Trophoblast cell (in vitro differentiated cells and primary cell): ENCODE measurements at regions not wholly inside any gene's neighbourhood (a gene's known extent, or its start where the extent isn't known, plus 50 kb on each side); places are given as distances from the start of the nearest gene placed in this dataset.

Source experiments
- DNase-seq, 2 donors: peaks; one replicate each; pipeline ENCODE4 v3.0.0-alpha.2; 2016
- H2AFZ ChIP-seq: 2 replicates; pipeline ENCODE4 v1.6.1; 2013; ENCODE audit warnings: low read length, moderate library complexity, mild to moderate bottlenecking; ENCODE audit not compliant: insufficient read depth, poor library complexity
- H2AK5ac ChIP-seq: 2 replicates; pipeline ENCODE4 v1.6.1; 2013; ENCODE audit warnings: mild to moderate bottlenecking, low read length
- H2BK120ac ChIP-seq: 2 replicates; pipeline ENCODE4 v1.6.1; 2013; ENCODE audit warnings: low read length, mild to moderate bottlenecking, moderate library complexity; ENCODE audit not compliant: insufficient read depth, poor library complexity
- H2BK12ac ChIP-seq: 2 replicates; pipeline ENCODE4 v1.6.1; 2013; ENCODE audit warnings: mild to moderate bottlenecking, low read length, moderate library complexity
- H2BK5ac ChIP-seq: 2 replicates; pipeline ENCODE4 v1.6.1; 2013; ENCODE audit warnings: low read length, low read depth, moderate library complexity, mild to moderate bottlenecking; ENCODE audit not compliant: poor library complexity
- H3K14ac ChIP-seq: 2 replicates; pipeline ENCODE4 v1.6.1; 2013; ENCODE audit warnings: mild to moderate bottlenecking, low read length
- H3K18ac ChIP-seq: 2 replicates; pipeline ENCODE4 v1.6.1; 2013; ENCODE audit warnings: mild to moderate bottlenecking, low read length
- H3K23ac ChIP-seq: 2 replicates; pipeline ENCODE4 v1.6.1; 2013; ENCODE audit warnings: low read length
- H3K27ac ChIP-seq: 2 replicates; pipeline ENCODE4 v1.5.1; 2013; ENCODE audit warnings: low read depth, mild to moderate bottlenecking, inconsistent platforms, low read length, moderate library complexity
- H3K27me3 ChIP-seq: 2 replicates; pipeline ENCODE4 v1.6.1; 2013; ENCODE audit warnings: inconsistent platforms, mild to moderate bottlenecking, low read length, moderate library complexity; ENCODE audit not compliant: insufficient read depth
- H3K36me3 ChIP-seq, 2 experiments: 1 replicate in 1 of 2; 2 replicates in 1 of 2; pipeline ENCODE4 v1.6.1; 2013; ENCODE audit warnings: low read length in 2 of 2, mild to moderate bottlenecking in 2 of 2, moderate library complexity in 1 of 2; ENCODE audit not compliant: insufficient read depth in 2 of 2, control insufficient read depth in 1 of 2
- H3K4ac ChIP-seq: 2 replicates; pipeline ENCODE4 v1.6.1; 2013; ENCODE audit warnings: low read depth, mild to moderate bottlenecking, low read length, moderate library complexity
- H3K4me1 ChIP-seq, 2 experiments: 1 replicate in 1 of 2; 2 replicates in 1 of 2; pipeline ENCODE4 v1.6.1; 2013; ENCODE audit warnings: low read length in 2 of 2, mild to moderate bottlenecking in 2 of 2, moderate library complexity in 1 of 2; ENCODE audit not compliant: insufficient read depth in 2 of 2, control insufficient read depth in 1 of 2
- H3K4me2 ChIP-seq: 2 replicates; pipeline ENCODE4 v1.6.1; 2013; ENCODE audit warnings: inconsistent platforms, mild to moderate bottlenecking, low read length, moderate library complexity
- H3K4me3 ChIP-seq: 2 replicates; pipeline ENCODE4 v1.5.1; 2013; ENCODE audit warnings: mild to moderate bottlenecking, low read depth, low read length, inconsistent platforms
- H3K79me1 ChIP-seq: one replicate; pipeline ENCODE4 v1.6.1; 2013; ENCODE audit warnings: low read length
- H3K79me2 ChIP-seq: 2 replicates; pipeline ENCODE4 v1.6.1; 2013; ENCODE audit warnings: low read length, mild to moderate bottlenecking; ENCODE audit not compliant: control insufficient read depth, insufficient read depth, poor library complexity
- H3K9ac ChIP-seq: 2 replicates; pipeline ENCODE4 v1.6.1; 2013; ENCODE audit warnings: mild to moderate bottlenecking, low read length
- H3K9me3 ChIP-seq: 2 replicates; pipeline ENCODE4 v1.6.1; 2013; ENCODE audit warnings: low read depth, mild to moderate bottlenecking, control low read depth, inconsistent platforms, low read length; ENCODE audit not compliant: insufficient read depth
- H4K12ac ChIP-seq: 2 replicates; pipeline ENCODE4 v1.6.1; 2013; ENCODE audit warnings: low read depth, mild to moderate bottlenecking, low read length, moderate library complexity
- H4K8ac ChIP-seq: 2 replicates; pipeline ENCODE4 v1.6.1; 2013; ENCODE audit warnings: low read depth, mild to moderate bottlenecking, low read length, moderate library complexity
- H4K91ac ChIP-seq: one replicate; pipeline ENCODE4 v1.6.1; 2013; ENCODE audit warnings: low read depth, mild to moderate bottlenecking, low read length, moderate library complexity
- WGBS: extraction: QIAGEN DNeasy Blood & Tissue Kit; methylation state at CpG from one replicate; pipeline ENCODE4 v1.1.7; 2013; ENCODE audit warnings: missing lambda C conversion rate; ENCODE audit not compliant: insufficient read length, insufficient coverage; ENCODE audit errors: extremely low coverage; 5-methylcytosine and 5-hydroxymethylcytosine counted together

DNA sequence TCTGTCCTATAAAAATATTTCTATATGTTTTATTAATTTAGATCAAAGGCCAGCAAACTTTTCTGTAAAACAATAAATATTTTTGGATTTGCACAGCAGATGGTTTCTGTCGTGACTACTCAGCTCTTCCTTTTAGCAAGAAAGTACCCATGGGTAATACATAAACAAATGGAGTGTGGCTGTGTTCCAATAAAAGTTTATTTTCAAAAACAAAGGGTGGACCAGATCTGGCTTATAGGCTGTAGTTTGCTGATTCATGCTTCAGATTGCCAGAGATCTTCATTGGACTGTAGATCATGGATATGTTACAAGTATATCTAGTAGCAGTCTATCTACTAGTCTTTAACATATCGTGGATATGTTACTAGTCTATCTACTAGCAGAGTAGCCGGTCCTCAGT lies 590.5 kb downstream of the CSNK1G3 start:
- no peak overlapping the region for H3K18ac ChIP-seq
- H3K14ac ChIP-seq: no peak overlapping the region
- H3K9ac ChIP-seq: no peak overlapping the region
- no peaks in the 10 kb centered on the region for H3K27me3 ChIP-seq
- no peak overlapping the region for H4K8ac ChIP-seq
- H2BK12ac ChIP-seq: no peak overlapping the region
- H3K4me2 ChIP-seq: no peak overlapping the region
- H3K27ac ChIP-seq: no peak overlapping the region
- H4K12ac ChIP-seq: no peak overlapping the region
- H3K4me1 ChIP-seq: no peaks in the 10 kb centered on the region
- H2BK5ac ChIP-seq: no peak overlapping the region
- H3K4me3 ChIP-seq: no peak overlapping the region
- H3K4ac ChIP-seq: no peak overlapping the region
- no peaks in the 10 kb centered on the region for H3K79me2 ChIP-seq
- H3K23ac ChIP-seq: no peak overlapping the region
- no peak overlapping the region for H2BK120ac ChIP-seq
- no peak overlapping the region for H2AFZ ChIP-seq
- no peak for DNase-seq
- H4K91ac ChIP-seq: no peak overlapping the region
- no CpG with 5 or more reads among the region's 3 CpGs for WGBS
- H3K9me3 ChIP-seq: no peaks in the 10 kb centered on the region
- H3K36me3 ChIP-seq: no peaks in the 10 kb centered on the region
- no peak overlapping the region for H2AK5ac ChIP-seq
- no peaks in the 10 kb centered on the region for H3K79me1 ChIP-seq

DNA sequence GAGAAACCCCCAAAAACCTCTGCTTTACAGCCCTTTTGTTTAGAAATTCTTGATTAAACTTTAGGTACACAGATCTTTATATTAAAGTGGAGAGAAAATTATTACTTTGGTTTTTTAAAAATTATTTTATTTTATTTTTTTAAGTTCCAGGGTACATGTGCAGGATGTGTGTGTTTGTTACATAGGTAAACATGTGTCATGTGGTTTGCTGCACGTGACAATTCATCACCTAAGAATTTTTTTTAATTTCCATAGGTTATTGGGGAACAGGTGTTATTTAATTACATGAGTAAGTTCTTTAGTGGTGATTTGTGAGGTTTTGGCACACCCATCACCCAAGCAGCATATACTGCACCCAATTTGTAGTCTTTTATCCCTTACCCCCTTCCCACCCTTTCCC lies 581.7 kb downstream of the CSNK1G3 start:
- H3K14ac ChIP-seq: no peak overlapping the region
- H3K79me1 ChIP-seq: no peaks in the 10 kb centered on the region
- no peak overlapping the region for H2AFZ ChIP-seq
- no peaks in the 10 kb centered on the region for H3K9me3 ChIP-seq
- no peaks in the 10 kb centered on the region for H3K27me3 ChIP-seq
- H3K4me1 ChIP-seq: no peaks in the 10 kb centered on the region
- H4K91ac ChIP-seq: no peak overlapping the region
- no peak overlapping the region for H3K23ac ChIP-seq
- H3K36me3 ChIP-seq: no peaks in the 10 kb centered on the region
- no peak overlapping the region for H2BK12ac ChIP-seq
- no peak overlapping the region for H3K18ac ChIP-seq
- H3K4me2 ChIP-seq: no peak overlapping the region
- H2BK5ac ChIP-seq: no peak overlapping the region
- no peak overlapping the region for H4K12ac ChIP-seq
- H3K4ac ChIP-seq: no peak overlapping the region
- no peak overlapping the region for H3K9ac ChIP-seq
- no peaks in the 10 kb centered on the region for H3K79me2 ChIP-seq
- no CpG with 5 or more reads among the region's 1 CpG for WGBS
- DNase-seq: no peak
- no peak overlapping the region for H3K4me3 ChIP-seq
- H2BK120ac ChIP-seq: no peak overlapping the region
- H2AK5ac ChIP-seq: no peak overlapping the region
- H4K8ac ChIP-seq: no peak overlapping the region
- no peak overlapping the region for H3K27ac ChIP-seq

DNA sequence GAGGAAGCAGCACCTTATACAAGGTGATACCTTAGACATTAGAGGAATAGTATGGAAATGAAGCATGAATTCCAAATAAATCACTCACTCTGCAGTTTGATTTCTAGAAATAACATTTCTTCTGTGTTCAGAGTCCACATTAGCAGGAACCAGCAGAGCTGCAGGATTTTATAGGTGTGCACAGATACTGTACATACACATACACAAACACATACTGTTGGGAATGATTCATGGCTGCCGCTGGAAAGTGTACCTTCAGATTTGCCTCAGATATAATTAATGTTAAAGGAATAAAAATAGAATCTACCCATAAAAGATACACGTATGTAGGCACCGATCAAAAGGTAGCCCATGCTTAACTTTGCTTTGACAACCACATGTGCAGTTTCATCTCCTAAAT lies 578.1 kb downstream of the CSNK1G3 start:
- no peak overlapping the region for H3K27ac ChIP-seq
- H4K91ac ChIP-seq: no peak overlapping the region
- no peak overlapping the region for H4K8ac ChIP-seq
- H4K12ac ChIP-seq: no peak overlapping the region
- WGBS: no CpG with 5 or more reads among the region's 3 CpGs
- no peak overlapping the region for H3K14ac ChIP-seq
- no peak overlapping the region for H3K4me3 ChIP-seq
- no peak overlapping the region for H2AFZ ChIP-seq
- H3K18ac ChIP-seq: no peak overlapping the region
- H3K23ac ChIP-seq: no peak overlapping the region
- H3K79me2 ChIP-seq: no peaks in the 10 kb centered on the region
- no peak overlapping the region for H2BK5ac ChIP-seq
- no peak for DNase-seq
- H3K4ac ChIP-seq: no peak overlapping the region
- no peak overlapping the region for H3K4me2 ChIP-seq
- no peaks in the 10 kb centered on the region for H3K27me3 ChIP-seq
- no peak overlapping the region for H3K9ac ChIP-seq
- no peaks in the 10 kb centered on the region for H3K9me3 ChIP-seq
- no peak overlapping the region for H2BK12ac ChIP-seq
- H2AK5ac ChIP-seq: no peak overlapping the region
- no peaks in the 10 kb centered on the region for H3K4me1 ChIP-seq
- no peak overlapping the region for H2BK120ac ChIP-seq
- no peaks in the 10 kb centered on the region for H3K36me3 ChIP-seq
- H3K79me1 ChIP-seq: no peaks in the 10 kb centered on the region

DNA sequence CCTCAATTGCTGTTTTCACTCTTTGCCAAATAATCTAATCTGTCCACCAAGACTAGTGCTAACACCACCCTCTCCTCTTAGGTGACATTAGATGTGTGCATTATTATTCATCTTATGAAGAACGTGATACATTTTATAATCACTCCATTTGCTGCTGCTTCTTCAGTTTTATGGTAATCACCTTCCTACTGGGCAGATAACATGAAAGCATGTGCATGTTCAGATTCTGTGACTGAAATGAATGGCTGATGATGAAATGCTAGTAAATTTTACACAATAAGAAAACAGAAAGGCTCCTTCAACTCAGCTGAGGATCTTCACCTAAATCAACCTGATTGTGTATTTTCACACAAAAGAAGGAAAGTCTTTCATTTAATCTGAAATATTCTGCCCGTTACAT lies 577.6 kb downstream of the CSNK1G3 start:
- WGBS: no CpG with 5 or more reads among the region's 2 CpGs
- H3K27me3 ChIP-seq: no peaks in the 10 kb centered on the region

More for the DNA sequence above, 577.6 kb downstream of the CSNK1G3 start:
- no peak overlapping the region for H3K23ac ChIP-seq
- no peak for DNase-seq
- H3K18ac ChIP-seq: no peak overlapping the region
- H4K8ac ChIP-seq: no peak overlapping the region
- no peaks in the 10 kb centered on the region for H3K9me3 ChIP-seq
- no peak overlapping the region for H2BK12ac ChIP-seq
- H3K4me3 ChIP-seq: no peak overlapping the region
- H4K12ac ChIP-seq: no peak overlapping the region
- no peaks in the 10 kb centered on the region for H3K36me3 ChIP-seq
- no peaks in the 10 kb centered on the region for H3K79me1 ChIP-seq
- H3K14ac ChIP-seq: no peak overlapping the region
- no peak overlapping the region for H3K4ac ChIP-seq
- no peak overlapping the region for H3K9ac ChIP-seq
- no peak overlapping the region for H2AFZ ChIP-seq
- no peak overlapping the region for H4K91ac ChIP-seq
- H2BK5ac ChIP-seq: no peak overlapping the region
- no peaks in the 10 kb centered on the region for H3K4me1 ChIP-seq
- no peak overlapping the region for H2BK120ac ChIP-seq
- no peak overlapping the region for H2AK5ac ChIP-seq
- no peak overlapping the region for H3K27ac ChIP-seq
- no peaks in the 10 kb centered on the region for H3K79me2 ChIP-seq
- H3K4me2 ChIP-seq: no peak overlapping the region
